HFFc6 (cell line): ENCODE measurements at regions not wholly inside any gene's neighbourhood (a gene's known extent, or its start where the extent isn't known, plus 50 kb on each side); places are given as distances from the start of the nearest gene placed in this dataset.

Experiments
- DNase-seq: peaks from one replicate; pipeline ENCODE4 v3.0.0-alpha.2; 2018
- H3K27ac Mint-ChIP-seq: 2 replicates; pipeline ENCODE4 v1.8.0; 2020; ENCODE audit warnings: mild to moderate bottlenecking, mixed read lengths
- H3K27me3 Mint-ChIP-seq: 2 replicates; pipeline ENCODE4 v1.8.0; 2021; ENCODE audit warnings: mild to moderate bottlenecking, moderate library complexity, mixed read lengths; ENCODE audit not compliant: insufficient read depth
- H3K36me3 Mint-ChIP-seq: 2 replicates; pipeline ENCODE4 v1.8.0; 2021; ENCODE audit warnings: low read depth, mixed read lengths
- H3K4me1 Mint-ChIP-seq: 2 replicates; pipeline ENCODE4 v1.8.0; 2020; ENCODE audit warnings: low read depth, mixed read lengths
- H3K4me3 Mint-ChIP-seq: 2 replicates; pipeline ENCODE4 v1.8.0; 2020; ENCODE audit warnings: mild to moderate bottlenecking, moderate library complexity, mixed read lengths
- H3K9me3 Mint-ChIP-seq: 2 replicates; pipeline ENCODE4 v1.8.0; 2020; ENCODE audit warnings: mild to moderate bottlenecking, mixed read lengths
- TF ChIP-seq, protein P1 (sequence below): fragments of 200-600 bp; sonication (generic); IDR thresholded peaks from 2 replicates; pipeline ENCODE4 v1.5.0; 2021; ENCODE audit warnings: antibody characterized with exemption, mild to moderate bottlenecking

DNA sequence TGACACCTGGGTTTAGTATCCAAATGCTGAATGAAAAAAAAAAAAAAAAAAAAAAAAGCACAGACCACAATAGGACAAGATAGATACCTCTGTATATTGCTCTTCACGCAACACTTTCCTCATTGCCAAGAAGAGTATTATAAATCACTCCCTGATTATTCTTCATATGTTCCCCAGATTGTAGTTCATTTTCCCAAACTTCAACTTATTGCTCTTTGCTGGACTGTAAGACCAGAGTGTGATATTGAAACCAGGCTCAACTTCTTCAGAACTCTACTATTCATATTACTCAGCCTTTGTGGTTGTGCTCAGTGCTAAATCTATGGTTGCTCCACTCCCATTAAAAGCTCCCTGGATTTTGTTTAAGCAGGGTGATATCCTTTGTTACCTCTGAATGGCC is 180.4 kb downstream of the NTMT2 start:
- no peak for DNase-seq
- peaks cover 19% of the 10 kb centered on the region for H3K4me1 Mint-ChIP-seq
- H3K9me3 Mint-ChIP-seq, result no peaks in the 10 kb centered on the region; the same call in 1 of the 2 replicates
- TF ChIP-seq, protein P1, sequence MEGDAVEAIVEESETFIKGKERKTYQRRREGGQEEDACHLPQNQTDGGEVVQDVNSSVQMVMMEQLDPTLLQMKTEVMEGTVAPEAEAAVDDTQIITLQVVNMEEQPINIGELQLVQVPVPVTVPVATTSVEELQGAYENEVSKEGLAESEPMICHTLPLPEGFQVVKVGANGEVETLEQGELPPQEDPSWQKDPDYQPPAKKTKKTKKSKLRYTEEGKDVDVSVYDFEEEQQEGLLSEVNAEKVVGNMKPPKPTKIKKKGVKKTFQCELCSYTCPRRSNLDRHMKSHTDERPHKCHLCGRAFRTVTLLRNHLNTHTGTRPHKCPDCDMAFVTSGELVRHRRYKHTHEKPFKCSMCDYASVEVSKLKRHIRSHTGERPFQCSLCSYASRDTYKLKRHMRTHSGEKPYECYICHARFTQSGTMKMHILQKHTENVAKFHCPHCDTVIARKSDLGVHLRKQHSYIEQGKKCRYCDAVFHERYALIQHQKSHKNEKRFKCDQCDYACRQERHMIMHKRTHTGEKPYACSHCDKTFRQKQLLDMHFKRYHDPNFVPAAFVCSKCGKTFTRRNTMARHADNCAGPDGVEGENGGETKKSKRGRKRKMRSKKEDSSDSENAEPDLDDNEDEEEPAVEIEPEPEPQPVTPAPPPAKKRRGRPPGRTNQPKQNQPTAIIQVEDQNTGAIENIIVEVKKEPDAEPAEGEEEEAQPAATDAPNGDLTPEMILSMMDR, result no peak
- H3K27ac Mint-ChIP-seq, result no peak overlapping the region
- H3K27me3 Mint-ChIP-seq, result no peaks in the 10 kb centered on the region; the same call in 1 of the 2 replicates
- peaks cover 8% of the 10 kb centered on the region; the same call in 1 of the 2 replicates for H3K36me3 Mint-ChIP-seq
- no peak overlapping the region for H3K4me3 Mint-ChIP-seq

DNA sequence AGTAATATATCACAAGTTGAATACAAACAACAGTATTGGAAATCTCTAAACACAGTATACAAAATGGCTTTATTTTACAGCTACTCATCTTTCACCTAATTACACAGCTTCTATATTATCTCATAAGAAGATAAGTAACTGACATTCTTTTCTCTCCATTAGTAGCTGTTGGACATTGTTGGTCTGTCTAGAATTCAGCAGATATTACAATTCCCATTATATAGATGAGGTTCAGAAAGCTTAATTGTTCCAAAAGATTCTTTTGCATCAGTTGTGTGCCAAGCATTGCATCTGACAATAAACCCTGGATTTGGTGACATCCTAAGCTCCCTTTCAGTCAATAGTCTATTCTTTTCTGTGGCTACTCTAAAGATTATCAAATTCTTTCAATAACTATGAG is 187.0 kb downstream of the NTMT2 start:
- Mint-ChIP-seq H3K27me3 (no peaks in the 10 kb centered on the region; the same call in 1 of the 2 replicates), H3K4me3 (no peak overlapping the region), H3K36me3 (no peaks in the 10 kb centered on the region), H3K9me3 (no peaks in the 10 kb centered on the region), H3K27ac (no peak overlapping the region), H3K4me1 (peaks cover 8% of the 10 kb centered on the region)
- no peak for DNase-seq
- TF ChIP-seq, protein P1, result no peak

DNA sequence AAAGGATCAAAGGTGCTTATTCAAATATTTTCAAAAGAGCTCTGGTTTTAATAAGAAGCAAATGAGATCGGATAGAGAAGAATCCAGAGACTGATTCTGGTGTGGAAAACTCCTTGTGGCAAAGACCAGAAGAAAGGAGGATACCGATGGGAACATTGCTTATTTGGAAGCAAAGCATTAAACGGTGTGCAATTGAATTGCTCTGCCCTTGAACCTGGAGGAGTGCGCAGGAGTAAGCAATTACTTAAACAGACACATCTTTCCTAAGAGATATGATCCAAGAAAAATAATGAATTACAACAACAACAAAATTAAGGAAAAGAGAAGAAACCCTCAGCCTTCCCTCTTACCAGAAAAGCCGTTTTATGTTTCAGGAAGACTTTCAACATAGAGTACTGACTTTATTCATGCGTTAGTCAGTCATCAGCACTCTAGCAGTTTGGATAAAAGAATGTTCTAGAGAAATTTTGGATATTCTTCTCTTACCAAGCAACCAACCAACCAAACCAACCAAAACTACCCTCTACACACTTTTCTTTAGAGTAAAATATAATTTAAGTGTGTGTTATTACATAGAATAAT is 191.7 kb downstream of the NTMT2 start:
- H3K27ac Mint-ChIP-seq, result no peak overlapping the region
- no peak overlapping the region for H3K4me3 Mint-ChIP-seq
- H3K27me3 Mint-ChIP-seq, result no peaks in the 10 kb centered on the region
- no peaks in the 10 kb centered on the region for H3K36me3 Mint-ChIP-seq
- no peaks in the 10 kb centered on the region for H3K9me3 Mint-ChIP-seq
- TF ChIP-seq, protein P1, result no peak
- no peak for DNase-seq
- H3K4me1 Mint-ChIP-seq, result peaks cover 11% of the 10 kb centered on the region

DNA sequence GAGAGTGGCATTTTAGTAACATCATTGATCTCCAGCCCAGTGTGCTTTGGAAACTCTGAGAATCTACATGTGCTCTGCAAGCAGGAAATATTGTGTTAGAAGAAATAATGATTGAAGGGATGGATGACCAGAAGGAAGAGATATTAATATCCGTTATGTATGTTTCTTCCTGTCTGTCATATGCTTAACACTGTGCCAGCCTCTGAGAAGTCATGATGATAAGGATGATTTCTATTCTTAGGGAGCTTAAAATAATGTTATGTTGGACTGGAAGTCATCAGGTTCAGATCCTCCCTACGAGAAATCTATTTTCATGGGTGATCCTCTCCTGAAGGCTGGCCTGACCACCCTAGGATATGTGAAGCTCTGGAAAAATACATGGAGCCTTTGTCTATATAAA is 192.4 kb upstream of the GORAB start:
- Mint-ChIP-seq H3K27me3 (no peaks in the 10 kb centered on the region), H3K27ac (no peak overlapping the region)
- TF ChIP-seq, protein P1, result no peak

DNA sequence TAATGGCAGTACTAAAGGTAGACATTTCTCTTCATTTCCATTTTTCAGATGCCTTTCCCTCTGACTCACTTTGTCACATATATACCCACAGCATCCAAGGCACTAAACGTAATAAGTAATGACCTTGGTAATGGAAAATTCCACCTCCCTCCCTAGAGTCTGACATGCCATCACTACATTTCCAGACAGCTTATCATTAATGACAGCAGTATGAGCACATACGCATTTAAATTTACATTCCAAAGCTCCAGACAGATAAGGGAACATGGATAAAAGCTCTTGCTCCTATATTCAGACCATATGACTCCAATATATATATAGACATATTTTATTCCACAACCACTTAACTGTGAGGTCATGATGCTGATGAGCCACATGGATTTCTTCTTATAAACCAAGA is 191.7 kb upstream of the GORAB start:
- H3K36me3 Mint-ChIP-seq, result no peaks in the 10 kb centered on the region
- no peaks in the 10 kb centered on the region for H3K27me3 Mint-ChIP-seq
- no peak overlapping the region for H3K27ac Mint-ChIP-seq
- H3K4me1 Mint-ChIP-seq, result peaks cover 11% of the 10 kb centered on the region
- no peak overlapping the region for H3K4me3 Mint-ChIP-seq
- DNase-seq, result no peak
- no peaks in the 10 kb centered on the region for H3K9me3 Mint-ChIP-seq
- TF ChIP-seq, protein P1, result no peak

More for the DNA sequence above, 192.4 kb upstream of the GORAB start:
- no peak for DNase-seq
- Mint-ChIP-seq H3K36me3 (no peaks in the 10 kb centered on the region), H3K4me1 (peaks cover 11% of the 10 kb centered on the region), H3K9me3 (no peaks in the 10 kb centered on the region), H3K4me3 (no peak overlapping the region)
